GM21367 (cell line): ENCODE measurements at regions not wholly inside any gene's neighbourhood (a gene's known extent, or its start where the extent isn't known, plus 50 kb on each side); places are given as distances from the start of the nearest gene placed in this dataset.

ENCODE experiments used
- ATAC-seq: cut with Tn5 transposase; IDR thresholded peaks from one replicate; pipeline ENCODE4 v1.9.1; 2021; ENCODE audit not compliant: unreplicated experiment

DNA sequence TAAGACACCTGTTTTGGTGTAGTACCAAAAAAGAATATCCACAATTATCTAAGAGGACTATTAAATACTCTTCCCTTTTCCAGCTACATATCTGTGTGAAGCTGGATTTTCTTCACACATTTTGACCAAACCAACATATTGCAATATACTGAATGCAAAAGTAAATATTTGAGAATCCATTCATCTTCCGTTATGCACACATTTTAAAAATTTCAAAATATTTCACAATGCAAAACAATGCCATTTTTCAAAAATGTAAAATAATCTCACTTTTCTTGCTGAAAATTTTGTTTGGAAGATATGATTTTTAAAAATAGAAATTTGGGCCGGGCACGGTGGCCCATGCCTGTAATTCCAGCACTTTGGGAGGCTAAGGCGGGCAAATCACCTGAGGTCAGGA lies 133.9 kb upstream of the FUT8 start:
- ATAC-seq: no peak

DNA sequence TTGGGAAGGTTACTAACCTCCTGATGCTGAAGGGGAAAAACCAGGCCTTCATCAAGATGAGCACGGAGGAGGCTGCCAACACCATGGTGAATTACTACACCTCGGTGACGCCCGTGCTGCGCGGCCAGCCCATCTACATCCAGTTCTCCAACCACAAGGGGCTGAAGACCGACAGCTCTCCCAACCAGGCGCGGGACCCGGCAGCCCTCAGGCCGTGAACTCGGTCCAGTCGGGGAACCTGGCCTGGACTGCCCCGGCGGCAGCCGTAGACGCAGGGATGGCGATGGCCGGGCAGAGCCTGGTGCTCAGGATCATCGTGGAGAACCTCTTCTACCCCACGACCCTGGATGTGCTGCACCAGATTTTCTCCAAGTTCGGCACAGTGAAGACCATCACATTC lies 133.0 kb upstream of the FUT8 start:
- ATAC-seq: no peak

DNA sequence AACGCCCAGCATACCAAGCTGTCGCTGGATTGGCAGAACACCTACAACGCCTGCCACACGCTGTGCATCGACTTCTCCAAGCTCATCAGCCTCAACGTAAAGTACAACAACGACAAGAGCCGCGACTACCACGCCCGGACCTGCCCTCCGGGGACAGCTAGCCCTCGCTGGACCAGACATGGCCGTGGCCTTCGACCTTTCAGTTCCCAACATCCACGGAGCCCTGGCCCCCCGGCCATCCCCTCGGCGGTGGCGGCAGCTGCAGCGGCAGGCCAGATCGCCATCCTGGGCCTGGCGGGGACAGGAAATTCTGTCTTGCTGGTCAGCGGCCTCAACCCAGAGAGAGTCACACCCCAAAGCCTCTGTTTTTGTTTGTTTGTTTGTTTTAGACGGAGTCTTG lies 132.6 kb upstream of the FUT8 start:
- no peak for ATAC-seq

DNA sequence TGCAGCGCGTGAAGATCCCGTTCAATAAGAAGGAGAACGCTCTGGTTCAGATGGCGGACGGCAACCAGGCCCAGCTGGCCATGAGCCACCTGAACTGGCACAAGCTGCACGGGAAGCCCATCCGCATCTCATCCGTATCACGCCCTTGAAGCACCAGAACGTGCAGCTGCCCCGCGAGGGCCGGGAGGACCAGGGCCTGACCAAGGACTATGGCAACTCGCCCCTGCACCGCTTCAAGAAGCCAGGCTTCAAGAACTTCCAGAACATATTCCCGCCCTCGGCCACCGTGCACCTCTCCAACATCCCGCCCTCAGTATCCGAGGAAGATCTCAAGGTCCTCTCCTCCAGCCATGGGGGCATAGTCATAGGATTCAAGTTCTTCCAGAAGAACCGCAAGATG lies 131.9 kb upstream of the FUT8 start:
- ATAC-seq: no peak

DNA sequence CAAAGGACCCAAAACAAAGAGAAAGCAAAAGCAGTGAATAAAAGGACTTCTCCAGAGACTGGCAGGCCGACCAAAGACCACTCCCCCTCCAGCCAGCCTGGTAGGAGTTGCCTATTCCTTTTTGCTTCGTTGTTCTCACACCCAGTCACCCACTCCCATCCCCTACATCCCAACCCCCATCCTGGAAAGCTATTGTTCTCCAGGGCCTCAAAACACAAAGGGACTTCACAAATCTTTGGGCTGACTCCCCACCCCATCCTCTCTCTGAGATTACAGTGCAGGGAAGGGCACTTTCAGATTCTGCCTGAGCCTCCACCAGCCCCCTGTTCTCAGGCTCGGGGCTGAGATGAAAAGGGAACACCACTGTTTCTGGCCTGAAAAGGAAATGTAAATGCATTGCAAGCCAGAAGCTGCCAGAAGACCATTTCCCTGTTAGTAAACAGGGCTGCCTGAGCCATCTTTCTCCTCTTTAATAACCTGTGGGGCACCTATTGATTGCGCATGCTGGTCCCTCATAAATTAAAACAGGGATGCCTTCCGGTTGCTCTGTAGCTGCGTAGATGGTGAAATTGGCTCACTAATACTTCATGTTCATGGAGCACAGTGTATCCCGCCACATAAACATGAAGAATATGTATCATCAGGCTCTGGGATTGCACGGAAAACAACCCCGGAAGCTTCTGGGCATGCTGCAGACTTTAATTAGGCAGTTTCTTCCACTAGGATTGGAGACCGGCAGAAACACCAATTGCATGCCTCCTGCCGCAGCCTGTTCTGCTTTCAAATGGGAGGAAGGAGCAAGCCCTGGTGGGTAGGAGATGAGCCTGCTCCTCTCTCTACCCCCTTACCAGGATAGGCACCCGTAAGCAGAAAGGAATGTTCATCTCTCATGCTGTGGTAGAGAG lies 130.3 kb upstream of the FUT8 start:
- ATAC-seq: no peak

DNA sequence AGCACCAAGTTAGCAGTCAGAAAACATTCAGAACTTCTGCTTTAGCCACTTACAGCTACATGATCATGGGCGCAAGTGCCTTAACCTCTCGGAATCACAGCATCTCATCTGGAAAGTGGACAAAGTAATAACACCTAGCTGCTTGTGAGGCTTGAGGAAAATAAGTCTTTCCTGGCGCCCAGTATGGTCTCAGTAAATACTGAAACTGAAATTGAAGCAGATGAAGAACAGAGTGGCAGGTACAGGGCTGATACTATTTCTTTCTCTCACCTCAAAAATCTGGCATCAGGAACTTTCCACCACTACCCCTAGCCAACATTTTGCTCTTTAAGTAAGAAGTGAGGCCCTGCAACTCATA lies 129.7 kb upstream of the FUT8 start:
- ATAC-seq: no peak

DNA sequence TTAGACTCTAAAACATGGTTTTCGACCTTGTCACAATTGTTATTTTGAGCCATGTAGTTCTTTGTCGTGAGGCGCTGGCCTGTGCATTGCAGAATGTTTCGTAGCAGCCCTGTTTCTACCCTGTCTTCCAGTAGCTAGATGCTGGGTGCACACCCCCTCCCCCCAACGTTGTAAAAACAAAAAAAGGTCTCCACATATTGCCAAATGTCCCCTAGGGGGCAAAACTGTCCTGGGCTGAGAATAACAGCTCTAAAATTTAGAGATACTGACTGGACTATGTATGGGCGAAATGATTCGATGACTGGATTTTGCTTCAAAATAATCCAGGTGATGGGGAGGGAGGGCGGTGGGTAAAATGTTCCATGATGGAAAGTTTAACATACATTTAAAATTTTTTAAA lies 126.1 kb upstream of the FUT8 start:
- ATAC-seq: no peak

DNA sequence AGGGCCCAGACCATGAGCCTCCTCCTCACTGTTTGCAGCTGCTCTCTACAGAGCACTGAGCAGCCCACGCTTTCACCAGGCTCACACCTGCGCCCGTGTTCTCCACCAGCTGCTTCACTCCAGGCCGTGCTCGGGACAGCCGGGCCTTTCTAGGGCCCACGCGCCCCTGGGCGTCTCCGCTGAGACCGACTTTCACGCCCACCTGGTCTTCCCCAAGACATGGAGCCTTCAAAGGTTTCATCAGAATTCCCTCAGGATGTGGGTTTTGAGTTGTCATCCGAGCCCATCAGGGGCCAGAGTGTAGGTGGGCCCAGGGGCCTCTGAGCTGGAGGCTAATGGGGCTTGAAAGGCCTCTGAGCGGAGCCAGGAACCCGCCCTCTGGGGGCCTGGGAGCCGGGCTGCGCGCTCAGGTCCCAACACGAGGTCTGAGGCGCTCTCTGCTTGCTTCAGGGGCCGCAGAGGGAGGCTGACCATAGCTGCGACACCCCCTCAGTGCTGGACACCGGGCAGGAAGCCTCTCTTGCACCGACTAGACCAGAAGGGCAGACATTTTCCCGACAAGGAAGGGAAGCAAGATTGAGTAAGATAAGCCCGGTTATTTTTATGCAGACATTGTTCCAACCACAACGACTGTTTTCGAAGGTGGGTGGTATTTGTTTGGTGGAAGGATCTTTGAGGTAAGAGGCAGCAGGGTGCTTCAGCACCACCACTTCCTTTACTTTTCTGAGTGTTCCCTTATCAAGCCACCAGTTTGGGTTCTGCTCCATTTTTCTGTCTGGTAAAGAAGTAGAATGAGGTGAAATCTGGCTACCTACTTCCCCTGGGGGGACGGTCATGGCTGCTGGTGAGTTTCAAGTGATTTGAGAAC lies 125.0 kb upstream of the FUT8 start:
- peak; percentile 49 for ATAC-seq

DNA sequence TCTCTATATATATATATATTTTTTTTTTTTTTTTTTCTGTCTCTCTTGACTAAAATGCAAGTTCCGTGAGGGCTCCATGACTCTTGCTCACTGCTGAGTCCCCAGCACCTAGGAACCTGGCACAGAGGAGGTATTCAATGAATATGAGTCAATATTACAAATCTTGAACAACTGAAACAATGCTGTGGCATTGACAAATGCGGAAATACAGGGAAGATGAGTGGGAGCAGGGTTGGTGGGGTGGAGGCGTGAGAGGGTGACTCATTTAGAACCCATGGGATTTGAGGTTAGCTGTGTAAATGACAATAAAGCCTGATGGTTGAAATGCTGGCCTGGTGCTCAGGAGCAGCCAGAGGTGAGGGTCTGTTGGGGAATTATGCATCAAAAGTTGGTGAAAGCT lies 121.7 kb upstream of the FUT8 start:
- no peak for ATAC-seq

DNA sequence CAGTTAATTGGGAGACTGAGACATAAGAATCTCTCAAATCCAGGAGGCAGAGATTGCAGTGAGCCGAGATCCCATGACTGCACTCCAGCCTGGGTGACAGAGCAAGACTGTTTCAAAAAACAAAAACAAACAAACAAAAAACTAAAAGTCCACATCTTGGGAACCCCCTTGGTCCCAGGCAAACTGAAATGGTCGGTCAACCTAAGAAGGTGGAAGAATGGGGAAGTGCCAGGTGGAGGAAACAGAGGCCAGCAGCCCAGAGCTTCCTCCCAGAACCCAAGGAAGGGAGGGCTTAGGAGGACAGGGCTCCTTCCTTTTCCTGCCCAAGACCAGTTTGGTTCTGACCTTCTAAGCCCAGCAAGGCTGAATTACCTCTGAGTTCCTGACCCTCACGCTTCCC lies 121.0 kb upstream of the FUT8 start:
- no peak for ATAC-seq

DNA sequence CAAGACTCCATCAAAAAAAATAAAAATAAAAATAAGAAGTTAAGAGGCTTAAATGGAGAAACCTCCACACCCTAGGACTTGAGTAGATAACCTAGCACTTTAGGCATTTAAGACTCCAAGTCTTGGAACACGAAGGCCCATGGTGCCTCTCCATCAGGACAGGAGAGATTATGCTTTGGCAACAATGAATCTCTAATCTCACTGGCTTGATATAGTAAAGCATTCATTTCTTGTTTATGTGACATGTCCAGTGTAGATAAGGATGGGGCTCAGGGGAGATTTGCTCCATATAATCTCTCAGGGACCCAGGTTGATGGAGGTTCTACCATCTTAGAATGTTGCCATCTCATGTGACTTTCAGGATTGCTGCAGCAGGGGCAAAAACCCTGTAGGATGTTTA lies 117.7 kb upstream of the FUT8 start:
- ATAC-seq: no peak

DNA sequence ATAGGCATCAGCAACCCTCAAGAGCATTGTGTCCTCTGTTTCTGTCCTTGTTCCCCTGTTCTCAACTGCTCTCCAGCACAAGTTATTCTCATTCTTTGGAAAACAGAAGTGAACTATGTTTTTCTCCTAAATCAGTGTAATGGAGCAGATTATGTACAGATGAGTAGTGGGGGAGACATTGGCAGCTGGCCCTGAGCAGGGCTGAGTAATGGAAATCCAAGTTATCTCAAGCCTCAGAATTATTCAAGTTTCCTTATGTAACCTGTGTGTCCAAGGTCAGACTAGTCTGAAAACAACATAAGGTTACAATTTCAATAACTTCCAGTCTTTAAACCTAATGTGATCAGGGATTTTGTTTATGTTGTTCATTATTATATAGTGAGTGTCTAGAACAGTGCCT lies 116.1 kb upstream of the FUT8 start:
- ATAC-seq: no peak

DNA sequence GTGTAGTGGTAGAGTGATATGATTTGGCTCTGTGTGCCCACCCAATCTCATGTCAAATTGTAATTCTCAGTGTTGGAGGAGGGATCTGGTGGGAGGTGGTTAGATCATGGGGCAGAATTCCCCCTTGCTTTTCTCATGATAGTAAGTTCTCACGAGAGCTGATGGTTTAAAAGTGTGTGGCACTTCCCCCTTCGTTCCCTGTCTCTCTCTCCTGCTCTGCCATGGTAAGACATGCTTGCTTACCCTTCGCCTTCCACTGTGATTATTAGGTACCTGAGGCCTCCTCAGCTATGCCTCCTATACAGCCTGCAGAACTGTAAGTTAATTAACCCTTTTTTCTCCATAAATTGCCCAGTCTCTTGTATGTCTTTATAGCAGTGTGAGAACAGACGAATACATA lies 115.7 kb upstream of the FUT8 start:
- no peak for ATAC-seq

DNA sequence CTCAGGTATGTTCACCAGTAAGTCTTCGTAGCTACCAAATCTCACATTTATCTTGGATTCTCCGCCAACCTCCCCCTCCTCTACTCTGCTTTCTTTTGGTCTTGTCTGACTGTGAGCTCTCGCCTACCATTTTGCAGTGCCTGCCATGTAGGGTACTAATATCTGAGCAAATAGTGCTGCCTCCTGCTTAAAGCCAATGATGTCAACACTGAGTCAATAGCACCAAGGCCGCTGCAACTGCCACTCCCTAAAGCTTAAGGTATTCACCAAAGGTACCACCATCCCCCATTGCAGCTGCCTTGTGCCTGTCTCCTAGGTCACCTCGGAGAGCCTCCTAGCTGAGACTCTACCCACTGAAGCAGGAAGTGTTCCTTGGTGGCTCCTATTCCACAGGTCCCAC lies 114.8 kb upstream of the FUT8 start:
- no peak for ATAC-seq

DNA sequence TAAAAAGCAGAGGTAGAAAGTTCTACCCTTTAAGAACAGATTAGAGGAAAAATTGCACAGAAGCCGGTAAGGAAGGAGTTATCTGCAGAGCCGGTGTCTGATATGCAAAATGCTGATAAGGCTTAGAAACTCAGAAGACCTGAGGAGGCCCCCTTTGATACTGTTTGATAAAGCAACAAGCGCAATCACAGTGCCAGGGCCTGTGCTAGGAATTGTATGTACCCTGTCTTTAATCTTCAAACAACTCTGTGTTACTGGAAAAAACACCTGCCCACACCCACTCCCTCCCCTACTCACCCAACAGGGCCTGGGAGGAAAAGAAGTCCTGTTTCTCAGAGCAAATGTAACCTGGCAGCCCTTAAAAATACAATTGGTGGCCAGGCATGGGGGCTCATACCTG lies 112.7 kb upstream of the FUT8 start:
- ATAC-seq: no peak

DNA sequence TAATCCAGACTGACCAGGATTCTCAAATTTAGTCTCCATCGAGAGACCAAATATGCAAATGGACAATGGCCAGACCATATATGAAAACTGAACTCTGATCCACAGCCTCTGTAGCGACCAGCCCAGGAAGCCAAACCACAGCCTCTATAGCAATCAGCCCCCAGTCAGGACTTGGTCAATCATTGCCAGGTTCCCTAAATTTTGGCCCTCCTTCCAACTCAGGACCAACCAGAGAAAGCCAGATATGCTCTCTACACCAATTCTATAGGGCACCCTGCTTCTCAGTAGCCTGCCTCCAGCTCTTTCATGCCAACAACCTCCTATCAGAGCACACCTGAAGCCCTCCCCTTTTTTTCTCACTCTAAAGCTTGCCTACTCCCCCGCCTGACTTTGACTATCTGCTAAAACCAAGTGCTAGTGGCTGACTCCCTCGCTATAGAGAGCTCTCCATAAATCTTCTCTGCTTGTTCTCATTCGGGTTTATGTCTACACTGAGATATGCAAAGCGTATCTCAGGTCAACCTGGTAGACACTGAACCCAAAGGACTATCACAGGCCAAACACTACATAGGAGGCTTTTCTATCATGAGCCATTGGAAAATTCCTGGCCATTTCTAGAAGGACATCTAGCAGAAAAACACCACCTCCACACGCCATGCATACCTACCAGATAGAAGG lies 110.5 kb upstream of the FUT8 start:
- ATAC-seq: peak; percentile 39

DNA sequence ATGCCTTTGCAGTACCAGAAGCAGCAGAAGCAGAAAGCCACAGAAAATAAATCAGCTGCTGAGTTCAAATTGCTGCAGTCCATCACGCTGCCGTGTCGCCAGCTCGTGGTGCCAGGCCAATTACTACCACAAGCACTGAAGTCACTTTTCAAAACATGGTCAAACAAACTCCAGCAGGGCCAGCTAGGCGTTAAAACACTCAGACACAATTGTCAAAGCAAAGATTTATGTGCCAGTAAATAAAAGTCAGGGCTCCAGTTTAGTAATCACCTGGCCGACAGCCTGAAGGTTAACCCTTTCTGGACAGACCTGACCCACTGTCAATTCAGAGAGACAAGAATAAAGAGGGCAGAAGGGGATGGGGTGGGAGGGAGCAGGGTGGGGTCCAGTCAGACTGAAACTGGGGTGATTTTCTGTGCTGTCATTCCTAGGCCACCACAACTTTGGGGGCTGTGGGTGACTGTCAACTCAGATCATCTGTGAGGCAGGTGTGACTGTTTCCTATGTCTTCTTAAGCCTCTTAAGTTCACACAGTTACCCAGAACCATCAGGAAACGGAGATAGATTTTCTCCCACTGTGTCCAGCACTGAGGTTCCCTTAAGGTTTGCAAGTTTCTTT lies 109.8 kb upstream of the FUT8 start:
- peak; percentile 40 for ATAC-seq

DNA sequence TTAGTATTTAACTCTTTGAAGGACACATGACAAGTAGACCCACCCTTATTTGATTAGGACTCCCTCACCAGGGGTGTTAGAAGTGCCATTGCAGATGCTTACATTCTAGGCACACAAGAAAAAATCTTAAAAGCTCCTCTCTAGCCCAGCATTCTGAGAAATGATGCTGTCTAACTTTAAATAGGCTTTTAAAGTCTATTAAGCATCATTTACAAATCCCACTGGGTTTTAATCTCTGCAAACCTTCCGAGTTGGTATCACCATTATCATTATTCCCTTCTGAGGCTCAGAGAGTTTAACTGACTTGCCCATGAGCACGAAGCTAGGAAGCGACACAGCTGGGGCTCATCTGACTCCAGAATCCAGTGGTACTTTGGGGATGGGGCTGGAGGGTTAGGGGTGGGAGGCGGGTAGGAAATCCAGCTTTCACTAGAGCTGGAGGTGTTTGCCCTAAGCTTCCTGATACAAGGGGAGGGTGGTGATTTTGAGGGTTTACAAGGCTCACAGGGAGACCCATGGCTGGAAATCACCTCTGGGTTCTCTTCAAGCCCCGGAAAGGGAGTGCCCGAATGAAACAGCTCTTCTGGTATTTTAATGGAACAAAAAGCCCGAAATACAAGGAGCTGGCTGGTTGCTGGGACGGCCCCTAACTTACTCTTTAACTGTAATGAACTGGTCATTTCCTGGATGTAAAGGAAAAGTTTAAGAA lies 109.2 kb upstream of the FUT8 start:
- ATAC-seq: no peak

DNA sequence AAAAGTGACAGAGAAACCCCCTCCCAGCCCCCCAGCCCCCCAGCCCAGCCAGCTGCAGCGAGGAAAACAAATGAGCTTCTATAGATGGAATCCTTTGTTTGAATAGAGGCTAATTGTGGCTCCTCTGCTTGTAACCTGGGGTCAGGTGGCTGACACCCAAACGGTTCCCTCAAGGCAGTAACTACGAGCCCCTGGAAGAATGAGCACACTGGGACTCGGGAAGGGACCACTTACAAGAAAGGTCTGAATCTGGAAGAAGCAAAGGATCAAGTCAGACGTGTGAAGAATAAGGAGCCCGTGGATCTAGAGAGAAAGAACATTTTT lies 108.7 kb upstream of the FUT8 start:
- ATAC-seq: no peak

DNA sequence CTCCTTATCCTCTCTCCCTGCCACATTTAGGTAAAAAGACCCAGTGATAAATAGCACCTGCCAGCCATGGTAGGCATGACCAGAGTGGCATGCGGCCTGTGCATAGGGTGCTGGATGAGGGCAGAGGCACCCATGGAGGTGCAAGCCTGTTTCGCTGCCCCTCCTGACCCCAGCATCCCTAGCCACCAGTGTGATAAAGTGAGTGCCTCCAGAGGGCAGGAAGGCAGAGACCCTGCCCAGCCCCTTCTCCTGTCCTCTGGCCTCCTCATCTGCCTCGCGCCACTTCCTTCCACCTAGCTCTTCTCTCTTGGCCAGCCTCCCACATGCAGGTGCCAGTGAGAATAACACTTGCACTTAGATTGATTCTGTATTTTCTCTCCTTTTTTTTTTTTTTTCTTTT lies 108.3 kb upstream of the FUT8 start:
- no peak for ATAC-seq

DNA sequence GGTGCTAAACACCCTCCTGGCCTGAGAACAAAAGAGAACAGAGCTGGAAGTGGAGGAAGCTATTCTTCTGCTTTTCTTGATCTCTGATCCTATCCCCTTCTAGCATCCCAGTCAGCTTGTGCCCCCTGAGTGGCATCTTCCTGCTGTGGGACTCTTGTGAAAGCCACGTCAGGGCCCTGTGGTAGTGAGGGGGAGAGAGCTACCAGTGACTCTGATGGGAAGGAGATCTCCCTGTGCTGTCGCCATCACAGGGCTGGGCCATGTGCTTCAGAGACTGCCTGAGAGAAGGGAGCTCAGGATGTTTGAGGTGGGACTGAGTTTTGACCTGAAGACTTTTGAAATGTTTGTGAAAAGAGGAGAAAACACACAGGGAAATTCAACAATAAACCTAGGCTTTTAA lies 107.6 kb upstream of the FUT8 start:
- no peak for ATAC-seq
